SK-N-SH (cell line): ENCODE measurements at regions not wholly inside any gene's neighbourhood (a gene's known extent, or its start where the extent isn't known, plus 50 kb on each side); places are given as distances from the start of the nearest gene placed in this dataset.

Experiments
- CTCF ChIA-PET: fragments of 300-600, 350-600 bp; formaldehyde crosslinking; extraction: SDS; loops from one replicate; lab custom pipeline; 2021; lab: Yijun Ruan, JAX
- POLR2A ChIA-PET: fragments of 350-600 bp; sonication (Branson Sonifier 250); formaldehyde crosslinking; extraction: SDS; loops from one replicate; lab custom pipeline; 2020; ENCODE audit warnings: antibody characterized with exemption, inconsistent platforms; lab: Yijun Ruan, JAX
- DNase-seq: peaks from one replicate; pipeline ENCODE4 v3.0.0; 2012
- H2AFZ ChIP-seq: fragments of 200-600 bp; sonication (generic); 2 replicates; pipeline ENCODE4 v1.8.1; 2016; ENCODE audit warnings: antibody characterized with exemption, mild to moderate bottlenecking, low read depth
- H3F3A ChIP-seq: fragments of 200-600 bp; sonication (generic); replicated peaks from 2 replicates; pipeline ENCODE3; 2016; ENCODE audit warnings: antibody characterized with exemption, mild to moderate bottlenecking; ENCODE audit not compliant: insufficient read depth
- H3K27ac ChIP-seq, 2 experiments: fragments of 200-500 bp in 1 of 2; fragments of 200-600 bp in 1 of 2; sonication (Bioruptor generic) in 1 of 2; sonication (generic), shearing (Covaris generic) in 1 of 2; 2 replicates each; pipeline versions ENCODE4 v1.5.1 to v1.6.1; 2014 to 2016; ENCODE audit warnings: low read depth in 2 of 2, inconsistent platforms in 1 of 2, low read length in 1 of 2, mild to moderate bottlenecking in 1 of 2, mixed read lengths in 1 of 2
- H3K27me3 ChIP-seq: fragments of 200-600 bp; sonication (generic), shearing (Covaris generic); 2 replicates; pipeline ENCODE4 v1.6.1; 2016; ENCODE audit warnings: mixed run types; ENCODE audit not compliant: insufficient read depth
- H3K36me3 ChIP-seq, 2 experiments: fragments of 200-500 bp in 1 of 2; fragments of 200-600 bp in 1 of 2; sonication (Bioruptor generic) in 1 of 2; sonication (generic) in 1 of 2; replicated peaks in 1 of 2; 2 replicates each; pipeline versions ENCODE3 to v1.5.1; 2014 to 2016; ENCODE audit warnings: low read length in 1 of 2, mild to moderate bottlenecking in 1 of 2; ENCODE audit not compliant: insufficient read depth in 2 of 2, control insufficient read depth in 1 of 2
- H3K4me1 ChIP-seq, 2 experiments: fragments of 200-500 bp in 1 of 2; fragments of 200-600 bp in 1 of 2; sonication (Bioruptor generic) in 1 of 2; sonication (generic), shearing (Covaris generic) in 1 of 2; 2 replicates each; pipeline versions ENCODE4 v1.5.1 to v1.6.1; 2014 to 2016; ENCODE audit warnings: low read depth in 1 of 2, low read length in 1 of 2, mixed run types in 1 of 2; ENCODE audit not compliant: insufficient read depth in 2 of 2, control insufficient read depth in 1 of 2
- H3K4me2 ChIP-seq: fragments of 200-600 bp; sonication (generic), shearing (Covaris generic); 2 replicates; pipeline ENCODE4 v1.6.1; 2017; ENCODE audit warnings: mixed run types
- H3K4me3 ChIP-seq, 2 experiments: fragments of 200-500 bp in 1 of 2; fragments of 200-600 bp in 1 of 2; sonication (Bioruptor generic) in 1 of 2; sonication (generic), shearing (Covaris generic) in 1 of 2; 2 replicates each; pipeline versions ENCODE4 v1.5.1 to v1.8.1; 2014 to 2016; ENCODE audit warnings: low read depth in 2 of 2, inconsistent platforms in 1 of 2, low read length in 1 of 2, mild to moderate bottlenecking in 1 of 2, mixed read lengths in 1 of 2, moderate library complexity in 1 of 2
- H3K79me2 ChIP-seq: fragments of 200-600 bp; sonication (generic); 2 replicates; pipeline ENCODE4 v1.8.1; 2017; ENCODE audit warnings: mild to moderate bottlenecking; ENCODE audit not compliant: insufficient read depth
- H3K9ac ChIP-seq: fragments of 200-600 bp; sonication (generic); 2 replicates; pipeline ENCODE4 v1.6.1; 2017; ENCODE audit warnings: mixed run types
- H3K9me2 ChIP-seq: fragments of 200-600 bp; sonication (generic); 2 replicates; pipeline ENCODE4 v1.6.1; 2017; ENCODE audit warnings: mixed run types
- H3K9me3 ChIP-seq: fragments of 200-600 bp; sonication (generic); 2 replicates; pipeline ENCODE4 v1.6.1; 2017; ENCODE audit warnings: mixed run types, mild to moderate bottlenecking, moderate library complexity
- H4K20me1 ChIP-seq: fragments of 200-600 bp; sonication (generic); 2 replicates; pipeline ENCODE4 v1.6.1; 2017; ENCODE audit warnings: mild to moderate bottlenecking, mixed run types; ENCODE audit not compliant: insufficient read depth
- ELF1 ChIP-seq: IDR thresholded peaks from 2 replicates; pipeline ENCODE4 v1.4.0; 2012
- EP300 ChIP-seq, 2 experiments: IDR thresholded peaks; 2 replicates each; pipeline versions ENCODE4 v1.4.0 to v1.6.1; 2012; ENCODE audit warnings: borderline replicate concordance in 1 of 2, low read depth in 1 of 2, low read length in 1 of 2
- EZH2phosphoT487 ChIP-seq: fragments of 200-600 bp; sonication (generic); IDR thresholded peaks from 2 replicates; pipeline ENCODE4 v1.6.1; 2017; ENCODE audit warnings: low read depth, mixed run types, mild to moderate bottlenecking, antibody characterized with exemption, moderate library complexity, borderline replicate concordance
- FOSL2 ChIP-seq: IDR thresholded peaks from 2 replicates; pipeline ENCODE4 v1.4.0; 2012; ENCODE audit warnings: low read depth, mild to moderate bottlenecking, moderate library complexity, borderline replicate concordance
- FOXJ3 ChIP-seq: sonication (generic); formaldehyde crosslinking; IDR thresholded peaks from 2 replicates; pipeline ENCODE4 v1.5.1; 2020; ENCODE audit warnings: mild to moderate bottlenecking, missing genetic modification reagents
- FOXM1 ChIP-seq: IDR thresholded peaks from 2 replicates; pipeline ENCODE4 v1.4.0; 2012; ENCODE audit warnings: low read depth, mild to moderate bottlenecking
- GABPA ChIP-seq: IDR thresholded peaks from 2 replicates; pipeline ENCODE4 v1.4.0; 2012; ENCODE audit warnings: low read depth, mild to moderate bottlenecking
- IRF3 ChIP-seq: fragments of 150-350 bp; IDR thresholded peaks from 2 replicates; pipeline ENCODE4 v1.6.1; 2016; ENCODE audit warnings: mild to moderate bottlenecking, low read depth, low read length
- MXI1 ChIP-seq: IDR thresholded peaks from 2 replicates; pipeline ENCODE4 v1.6.1; 2012; ENCODE audit warnings: mild to moderate bottlenecking, low read depth, low read length, improper control_type of control experiment
- RAD21 ChIP-seq: IDR thresholded peaks from 2 replicates; pipeline ENCODE4 v1.6.1; 2012; ENCODE audit warnings: mild to moderate bottlenecking, low read length
- RCOR1 ChIP-seq: fragments of 150-350 bp; IDR thresholded peaks from 2 replicates; pipeline ENCODE4 v1.6.1; 2017; ENCODE audit warnings: antibody characterized with exemption, low read length
- REST ChIP-seq: IDR thresholded peaks from 2 replicates; pipeline ENCODE4 v1.6.1; 2012; ENCODE audit warnings: mild to moderate bottlenecking, low read depth, low read length, moderate library complexity
- RXRA ChIP-seq: IDR thresholded peaks from 2 replicates; pipeline ENCODE4 v1.4.0; 2012; ENCODE audit warnings: low read depth, mild to moderate bottlenecking, borderline replicate concordance
- SIN3A ChIP-seq: IDR thresholded peaks from 2 replicates; pipeline ENCODE4 v1.6.1; 2012; ENCODE audit warnings: low read depth, mild to moderate bottlenecking, low read length, moderate library complexity, borderline replicate concordance
- SMC3 ChIP-seq: IDR thresholded peaks from 2 replicates; pipeline ENCODE4 v1.6.1; 2012; ENCODE audit warnings: low read depth, low read length, improper control_type of control experiment
- TEAD4 ChIP-seq: IDR thresholded peaks from 2 replicates; pipeline ENCODE4 v1.4.0; 2012; ENCODE audit warnings: mild to moderate bottlenecking, borderline replicate concordance; ENCODE audit not compliant: insufficient read depth
- USF1 ChIP-seq: IDR thresholded peaks from 2 replicates; pipeline ENCODE4 v1.4.0; 2012; ENCODE audit warnings: low read depth, borderline replicate concordance
- YY1 ChIP-seq: IDR thresholded peaks from 2 replicates; pipeline ENCODE4 v1.4.0; 2012; ENCODE audit warnings: low read depth, mild to moderate bottlenecking
- ZBTB33 ChIP-seq: IDR thresholded peaks from 2 replicates; pipeline ENCODE4 v1.4.0; 2012; ENCODE audit warnings: low read depth, borderline replicate concordance
- WGBS: methylation state at CpG from one replicate; pipeline ENCODE4 v1.1.6; 2017; ENCODE audit warnings: low lambda C conversion rate; 5-methylcytosine and 5-hydroxymethylcytosine counted together

GRCh38 chr11:112539741-112540140 lies 279.1 kb upstream of the PLET1 start:
- ChIA-PET CTCF (interaction anchor here (1.2 to 1.5 kb wide), 4 partner anchors 12 to 16 kb away, joined by 3 to 5 read pairs (median 4); no protein-coding TSS in a partner anchor), POLR2A (no interaction called here)
- TF ChIP-seq REST: no peak
- TF ChIP-seq FOXJ3 (CRISPR knock-in tag): no peak
- no peak for TF ChIP-seq USF1
- no peak for TF ChIP-seq YY1
- no peak for TF ChIP-seq SIN3A
- no peak for TF ChIP-seq GABPA
- TF ChIP-seq RAD21: no peak

GRCh38 chr11:112540261-112540660 lies 279.6 kb upstream of the PLET1 start:
- no peaks in the 10 kb centered on the region for H3K9me2 ChIP-seq
- CTCF ChIA-PET: interaction anchor here (1.2 kb wide), 4 partner anchors 12 to 45 kb away, joined by 3 to 4 read pairs (median 3); no protein-coding TSS in a partner anchor
- no peak for DNase-seq
- no peaks in the 10 kb centered on the region; the same call in 1 of the 2 replicates for H3K27me3 ChIP-seq
- H3K4me1 ChIP-seq: no peaks in the 10 kb centered on the region
- no peaks in the 10 kb centered on the region for H3K79me2 ChIP-seq
- no peaks in the 10 kb centered on the region for H3F3A ChIP-seq
- H4K20me1 ChIP-seq: no peaks in the 10 kb centered on the region
- no peaks in the 10 kb centered on the region for H3K9me3 ChIP-seq
- H3K9ac ChIP-seq: no peak overlapping the region
- H3K4me2 ChIP-seq: no peak overlapping the region
- no peak overlapping the region for H3K27ac ChIP-seq
- H2AFZ ChIP-seq: no peak overlapping the region
- POLR2A ChIA-PET: no interaction called here
- H3K4me3 ChIP-seq: no peak overlapping the region
- H3K36me3 ChIP-seq: no peaks in the 10 kb centered on the region
- WGBS: 38% methylated on average over 2 of the region's 2 CpGs
- TF ChIP-seq RXRA: no peak
- TF ChIP-seq GABPA: no peak
- TF ChIP-seq FOSL2: no peak
- no peak for TF ChIP-seq ELF1
- TF ChIP-seq EZH2phosphoT487: no peak
- no peak for TF ChIP-seq RAD21
- no peak for TF ChIP-seq ZBTB33
- TF ChIP-seq FOXM1: no peak
- TF ChIP-seq SMC3: no peak
- TF ChIP-seq TEAD4: no peak
- TF ChIP-seq IRF3: no peak
- TF ChIP-seq MXI1: no peak
- no peak for TF ChIP-seq USF1
- TF ChIP-seq EP300 (IDR thresholded peaks at IDR 0.05; ENCODE audit: borderline replicate concordance in 1 of 2, low read depth in 1 of 2, low read length in 1 of 2): no peak
- TF ChIP-seq RCOR1: no peak

More at GRCh38 chr11:112539741-112540140, 279.1 kb upstream of the PLET1 start:
- H3K4me1 ChIP-seq: no peaks in the 10 kb centered on the region; a peak in 1 of 4 replicates
- no peak for DNase-seq
- H3K27me3 ChIP-seq: no peaks in the 10 kb centered on the region; the same call in 1 of the 2 replicates
- no peaks in the 10 kb centered on the region for H4K20me1 ChIP-seq
- no peak overlapping the region for H3K27ac ChIP-seq
- no peaks in the 10 kb centered on the region for H3F3A ChIP-seq
- no peak overlapping the region for H3K9ac ChIP-seq
- no peak overlapping the region for H2AFZ ChIP-seq
- H3K9me3 ChIP-seq: no peaks in the 10 kb centered on the region
- no peaks in the 10 kb centered on the region for H3K9me2 ChIP-seq
- no peaks in the 10 kb centered on the region for H3K79me2 ChIP-seq
- H3K4me2 ChIP-seq: no peak overlapping the region
- 41% methylated on average over 6 of the region's 6 CpGs for WGBS
- H3K36me3 ChIP-seq: no peaks in the 10 kb centered on the region
- H3K4me3 ChIP-seq: no peak overlapping the region
